H1 (cell line): ENCODE measurements at regions not wholly inside any gene's neighbourhood (a gene's known extent, or its start where the extent isn't known, plus 50 kb on each side); places are given as distances from the start of the nearest gene placed in this dataset.

Source experiments
- CTCF ChIA-PET: fragments of 300-600 bp; sonication (Branson Sonifier 250); formaldehyde crosslinking; loops from one replicate; lab custom pipeline; 2021; ENCODE audit not compliant: partially characterized antibody; lab: Charles Lee
- POLR2A ChIA-PET: fragments of 300-600 bp; sonication (Branson Sonifier 250); formaldehyde crosslinking; loops from one replicate; lab custom pipeline; 2021; ENCODE audit warnings: inconsistent platforms; ENCODE audit not compliant: partially characterized antibody; lab: Charles Lee
- DNase-seq, 2 experiments: peaks; one replicate each; pipeline versions ENCODE4 v3.0.0 to v3.0.0-alpha.2; 2010 to 2022; ENCODE audit warnings: low spot score in 2 of 2, low read depth in 1 of 2, mixed read lengths in 1 of 2
- FAIRE-seq: peaks from 2 replicates; lab custom pipeline; 2011; peaks lifted over from hg19 to GRCh38; lab: Jason Lieb, UNC
- H2AFZ ChIP-seq: 2 replicates; pipeline ENCODE4 v1.8.1; 2012; ENCODE audit warnings: low read length, inconsistent platforms
- H2AK5ac ChIP-seq: 2 replicates; pipeline ENCODE4 v1.6.1; 2013; ENCODE audit warnings: low read depth, low read length
- H2BK120ac ChIP-seq: replicated peaks from 2 replicates; pipeline ENCODE3; 2013; ENCODE audit warnings: low read depth, low read length, inconsistent platforms
- H2BK12ac ChIP-seq: 2 replicates; pipeline ENCODE4 v1.6.1; 2013; ENCODE audit warnings: low read depth, low read length
- H2BK15ac ChIP-seq: 2 replicates; pipeline ENCODE4 v1.6.1; 2013; ENCODE audit warnings: low read length
- H2BK20ac ChIP-seq: 2 replicates; pipeline ENCODE4 v1.6.1; 2013; ENCODE audit warnings: low read length
- H2BK5ac ChIP-seq: 2 replicates; pipeline ENCODE4 v1.6.1; 2013; ENCODE audit warnings: low read depth, low read length
- H3K14ac ChIP-seq: 2 replicates; pipeline ENCODE4 v1.6.1; 2013; ENCODE audit warnings: inconsistent platforms; ENCODE audit not compliant: insufficient read length
- H3K18ac ChIP-seq: 2 replicates; pipeline ENCODE4 v1.6.1; 2013; ENCODE audit warnings: low read length; ENCODE audit errors: extremely low read depth
- H3K23ac ChIP-seq: 2 replicates; pipeline ENCODE4 v1.6.1; 2013; ENCODE audit warnings: inconsistent platforms; ENCODE audit not compliant: insufficient read length
- H3K23me2 ChIP-seq: 2 replicates; pipeline ENCODE4 v1.6.1; 2013; ENCODE audit warnings: low read depth, low read length
- H3K27ac ChIP-seq: 2 replicates; pipeline ENCODE4 v1.6.1; 2011; ENCODE audit warnings: low read depth, low read length, inconsistent platforms
- H3K27me3 ChIP-seq, 4 experiments: replicated peaks in 1 of 4; 1 replicate in 1 of 4; 2 replicates in 3 of 4; pipeline versions ENCODE4 v1.6.1 to v1.8.1; 2011 to 2013; ENCODE audit warnings: low read length in 3 of 4, mild to moderate bottlenecking in 3 of 4, inconsistent platforms in 2 of 4, mixed read lengths in 2 of 4, moderate library complexity in 1 of 4; ENCODE audit not compliant: control insufficient read depth in 3 of 4, insufficient read depth in 3 of 4; ENCODE audit errors: extremely low read depth in 1 of 4
- H3K36me3 ChIP-seq, 4 experiments: 2 replicates each; pipeline versions ENCODE4 v1.6.1 to v1.8.1; 2011 to 2013; ENCODE audit warnings: mild to moderate bottlenecking in 4 of 4, low read length in 3 of 4, moderate library complexity in 2 of 4, control low read depth in 1 of 4, inconsistent platforms in 1 of 4; ENCODE audit not compliant: insufficient read depth in 4 of 4, control insufficient read depth in 2 of 4
- H3K4ac ChIP-seq: replicated peaks from 2 replicates; pipeline ENCODE3; 2013; ENCODE audit warnings: low read length, low read depth, mixed read lengths, inconsistent platforms; ENCODE audit not compliant: insufficient read length
- H3K4me1 ChIP-seq, 4 experiments: replicated peaks in 1 of 4; 1 replicate in 1 of 4; 2 replicates in 3 of 4; pipeline versions ENCODE4 v1.6.1 to v1.8.1; 2011 to 2013; ENCODE audit warnings: low read length in 3 of 4, inconsistent platforms in 2 of 4, mixed read lengths in 1 of 4; ENCODE audit not compliant: insufficient read depth in 4 of 4, control insufficient read depth in 3 of 4
- H3K4me2 ChIP-seq, 2 experiments: 2 replicates each; pipeline versions ENCODE4 v1.6.1 to v1.8.1; 2011 to 2013; ENCODE audit warnings: low read depth in 2 of 2, low read length in 2 of 2, control low read depth in 1 of 2, inconsistent platforms in 1 of 2, mild to moderate bottlenecking in 1 of 2; ENCODE audit not compliant: insufficient read depth in 1 of 2
- H3K4me3 ChIP-seq, 4 experiments: fragments of 200-600, 300-600 bp in 1 of 4; sonication (generic), shearing (Covaris generic), sonication (Bioruptor Twin) in 1 of 4; 2 replicates each; pipeline versions ENCODE4 v1.5.1 to v1.8.1; 2011 to 2016; ENCODE audit warnings: low read length in 4 of 4, low read depth in 3 of 4, control low read depth in 2 of 4, inconsistent platforms in 2 of 4, mild to moderate bottlenecking in 2 of 4, mixed read lengths in 1 of 4, moderate library complexity in 1 of 4; ENCODE audit not compliant: insufficient read depth in 2 of 4; ENCODE audit errors: extremely low read depth in 1 of 4
- H3K56ac ChIP-seq: replicated peaks from 2 replicates; pipeline ENCODE3; 2013; ENCODE audit warnings: low read depth, mild to moderate bottlenecking, mixed read lengths, low read length, inconsistent platforms; ENCODE audit not compliant: insufficient read length
- H3K79me1 ChIP-seq: 2 replicates; pipeline ENCODE4 v1.6.1; 2013; ENCODE audit warnings: low read depth, low read length, control low read depth
- H3K79me2 ChIP-seq, 2 experiments: 2 replicates each; pipeline versions ENCODE4 v1.6.1 to v1.8.1; 2012 to 2013; ENCODE audit warnings: low read length in 2 of 2, mild to moderate bottlenecking in 2 of 2, inconsistent platforms in 1 of 2; ENCODE audit not compliant: insufficient read depth in 2 of 2, control insufficient read depth in 1 of 2
- H3K9ac ChIP-seq, 4 experiments: replicated peaks in 1 of 4; 1 replicate in 1 of 4; 2 replicates in 3 of 4; pipeline versions ENCODE4 v1.6.1 to v1.8.1; 2011 to 2013; ENCODE audit warnings: low read depth in 3 of 4, low read length in 3 of 4, control low read depth in 2 of 4, mild to moderate bottlenecking in 2 of 4, moderate library complexity in 2 of 4, inconsistent platforms in 1 of 4; ENCODE audit errors: extremely low read depth in 1 of 4
- H3K9me3 ChIP-seq, 2 experiments: 2 replicates each; pipeline versions ENCODE4 v1.6.1 to v1.8.1; 2012 to 2013; ENCODE audit warnings: mild to moderate bottlenecking in 2 of 2, moderate library complexity in 2 of 2, control low read depth in 1 of 2, inconsistent platforms in 1 of 2, low read depth in 1 of 2, low read length in 1 of 2, mixed read lengths in 1 of 2; ENCODE audit not compliant: insufficient read depth in 2 of 2
- H4K20me1 ChIP-seq, 2 experiments: replicated peaks in 1 of 2; 2 replicates each; pipeline versions ENCODE3 to v1.8.1; 2011 to 2013; ENCODE audit warnings: inconsistent platforms in 2 of 2, low read length in 2 of 2, mild to moderate bottlenecking in 1 of 2; ENCODE audit not compliant: insufficient read depth in 2 of 2, control insufficient read depth in 1 of 2
- H4K5ac ChIP-seq: 2 replicates; pipeline ENCODE4 v1.6.1; 2013; ENCODE audit warnings: low read length, low read depth, mixed read lengths, inconsistent platforms; ENCODE audit not compliant: insufficient read length
- H4K8ac ChIP-seq: 2 replicates; pipeline ENCODE4 v1.8.0; 2013; ENCODE audit warnings: mild to moderate bottlenecking, moderate library complexity, low read length, inconsistent platforms; ENCODE audit not compliant: insufficient read depth; ENCODE audit errors: extremely low read depth
- H4K91ac ChIP-seq: replicated peaks from 2 replicates; pipeline ENCODE3; 2013; ENCODE audit warnings: low read length, mixed read lengths, inconsistent platforms; ENCODE audit not compliant: insufficient read length
- GTF2F1 ChIP-seq: IDR thresholded peaks from 2 replicates; pipeline ENCODE4 v1.6.1; 2012; ENCODE audit warnings: low read depth, low read length, improper control_type of control experiment, borderline replicate concordance
- POLR2AphosphoS5 ChIP-seq: IDR thresholded peaks from 2 replicates; pipeline ENCODE4 v1.6.1; 2011; ENCODE audit warnings: low read depth, low read length
- SUZ12 ChIP-seq: fragments of 200-600 bp; sonication (generic); IDR thresholded peaks from 2 replicates; pipeline ENCODE4 v1.6.1; 2012; ENCODE audit warnings: mild to moderate bottlenecking, inconsistent platforms, low read length, moderate library complexity, mixed read lengths
- WGBS, 2 experiments: shearing (Covaris generic) in 1 of 2; methylation state at CpG; one replicate each; pipeline versions ENCODE4 v1.1.6 to v1.1.7; 2013 to 2015; ENCODE audit warnings: low lambda C conversion rate in 2 of 2, mixed read lengths in 2 of 2, inconsistent platforms in 1 of 2, low coverage in 1 of 2, missing lambda C conversion rate in 1 of 2; ENCODE audit not compliant: insufficient replicate concordance in 2 of 2, insufficient coverage in 1 of 2, insufficient read length in 1 of 2; ENCODE audit errors: extremely low coverage in 1 of 2, missing lambda C conversion rate in 1 of 2; 5-methylcytosine and 5-hydroxymethylcytosine counted together

- Histone ChIP-seq H3K4me1 (peaks cover 3 to 11% (median 5%) of the 10 kb centered on the region in 4 experiments; a peak in 5 of 7 replicates), H3K14ac (no peak overlapping the region), H4K91ac (no peak overlapping the region), H3K56ac (no peak overlapping the region), H3K36me3 (no peaks in the 10 kb centered on the region), H2AK5ac (no peak overlapping the region), H2BK120ac (no peak overlapping the region), H3K27me3 (no peaks in the 10 kb centered on the region), H4K8ac (no peak overlapping the region), H3K27ac (no peak overlapping the region), H3K4ac (no peak overlapping the region), H3K23me2 (no peaks in the 10 kb centered on the region), H3K23ac (no peak overlapping the region), H3K9ac (no peak overlapping the region), H2BK5ac (no peak overlapping the region), H4K20me1 (no peaks in the 10 kb centered on the region), H2BK15ac (no peak overlapping the region), H2BK12ac (no peak overlapping the region), H3K79me1 (no peaks in the 10 kb centered on the region), H4K5ac (no peak overlapping the region), H2BK20ac (no peak overlapping the region), H2AFZ (no peak overlapping the region), H3K4me2 (no peak overlapping the region), H3K4me3 (no peak overlapping the region), H3K18ac (no peak overlapping the region), H3K79me2 (no peaks in the 10 kb centered on the region), H3K9me3 (no peaks in the 10 kb centered on the region)
- DNase-seq = no peak
- no peak for FAIRE-seq
- CTCF ChIA-PET = interaction anchor here (0.7 kb wide), 1 partner anchor 169 kb away, joined by 3 read pairs; no protein-coding TSS in a partner anchor
- no peak for TF ChIP-seq POLR2AphosphoS5
- TF ChIP-seq SUZ12 = no peak
- TF ChIP-seq GTF2F1 = no peak
- WGBS, 2 experiments = 96% methylated on average over 3 of the region's 3 CpGs; no CpG with 5 or more reads in 1 of the 2 experiments
- POLR2A ChIA-PET = no interaction called here
Measured at GRCh38 chr16:86665929-86666328, 87.6 kb downstream of the FOXL1 start.
